ENCODE measurements at regions not wholly inside any gene's neighbourhood (a gene's known extent, or its start where the extent isn't known, plus 50 kb on each side); places are given as distances from the start of the nearest gene placed in this dataset.
A peak's percentile ranks its signal among the peaks of the same experiment; 100 is the strongest.
"Not testable (repeated sequence)": the region's sequence is repeated elsewhere in the genome, so short reads cannot be mapped to it uniquely, and the experiment has no call there.

DNA sequence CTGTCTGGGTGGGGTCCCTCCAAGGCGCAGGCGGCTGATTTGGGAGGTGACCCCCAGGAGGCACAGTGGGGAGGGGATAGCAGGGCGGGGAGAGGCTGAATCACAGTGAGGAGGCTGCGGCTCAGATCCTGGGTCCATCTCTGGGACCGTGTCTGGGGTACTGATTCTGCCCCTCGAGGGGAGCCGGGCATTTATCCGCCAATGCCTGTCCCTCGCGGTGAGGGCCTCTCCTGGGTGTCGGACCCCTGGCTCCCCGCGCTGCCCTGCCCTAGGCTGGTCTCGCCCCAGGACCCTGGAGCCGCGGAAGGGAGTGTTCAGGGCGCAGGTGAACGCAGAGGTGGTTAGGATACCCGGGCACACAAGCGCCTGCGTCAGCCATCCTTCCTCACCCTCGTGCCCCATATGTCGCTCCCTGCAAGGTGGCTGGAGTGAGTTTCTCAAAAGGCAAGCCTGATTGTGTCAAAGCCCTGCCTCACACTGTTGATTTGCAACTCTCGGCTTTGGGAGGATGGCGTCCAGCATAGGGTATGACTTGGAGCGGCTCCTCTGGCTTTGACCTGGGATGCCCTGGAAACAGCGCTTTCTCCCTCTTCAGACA is 530.9 kb downstream of the PTPRU start:
- no peak for DNase-seq

DNA sequence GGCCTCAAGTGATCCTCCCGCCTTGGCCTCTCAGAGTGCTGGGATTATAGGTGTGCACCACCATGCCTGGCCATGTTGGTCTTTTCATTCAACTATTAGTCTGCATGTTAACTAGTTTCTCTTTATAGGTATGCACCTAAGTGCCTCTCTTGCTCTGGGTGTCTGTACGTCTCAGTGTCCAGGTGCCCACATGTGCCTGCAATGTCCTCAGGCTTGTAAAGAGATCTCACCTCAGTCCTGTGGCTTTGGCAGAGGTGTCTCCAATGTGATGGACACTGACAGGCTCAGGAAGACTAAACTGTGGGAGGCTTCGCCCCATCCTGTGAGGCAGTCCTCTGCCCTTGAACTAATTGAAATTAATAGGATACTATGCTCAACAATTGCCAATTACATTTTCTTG is 526.3 kb downstream of the PTPRU start:
- DNase-seq = no peak

DNA sequence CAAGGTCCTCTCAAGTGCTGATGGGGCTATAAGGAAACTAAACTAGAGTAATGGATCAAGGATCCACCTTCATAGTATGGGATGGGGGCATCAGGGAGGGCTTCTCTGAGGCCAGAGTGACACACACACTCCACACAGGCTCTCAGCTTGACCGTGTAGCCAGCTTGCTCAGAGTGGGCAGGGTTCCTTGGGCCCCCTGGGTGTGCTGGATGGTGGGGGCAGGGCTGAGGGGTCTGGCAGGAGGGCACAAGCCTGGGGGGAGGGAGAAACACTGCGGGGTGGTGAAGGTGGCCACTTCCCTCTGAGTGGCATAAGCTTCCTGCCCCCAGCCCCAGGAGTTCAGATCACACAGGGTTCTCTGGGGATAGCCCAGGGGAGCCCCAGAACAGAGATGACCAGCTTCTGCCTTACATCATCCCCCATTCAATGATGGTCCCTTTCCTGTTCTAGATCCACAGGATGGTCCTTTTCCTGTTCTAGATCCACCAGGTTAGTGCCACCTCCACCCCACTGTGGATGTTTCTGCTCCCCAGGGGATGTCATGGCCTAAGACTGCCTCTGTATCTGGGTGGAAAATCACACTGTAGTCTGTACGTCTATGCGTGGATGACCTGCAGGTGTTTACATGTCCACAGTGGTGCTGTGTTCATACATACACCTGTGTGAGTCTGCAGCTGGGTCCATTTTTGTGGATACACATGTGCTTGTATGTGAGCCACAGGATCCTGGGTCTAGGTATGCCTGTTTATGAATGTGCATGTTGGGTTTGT is 525.0 kb downstream of the PTPRU start:
- no peak for DNase-seq

DNA sequence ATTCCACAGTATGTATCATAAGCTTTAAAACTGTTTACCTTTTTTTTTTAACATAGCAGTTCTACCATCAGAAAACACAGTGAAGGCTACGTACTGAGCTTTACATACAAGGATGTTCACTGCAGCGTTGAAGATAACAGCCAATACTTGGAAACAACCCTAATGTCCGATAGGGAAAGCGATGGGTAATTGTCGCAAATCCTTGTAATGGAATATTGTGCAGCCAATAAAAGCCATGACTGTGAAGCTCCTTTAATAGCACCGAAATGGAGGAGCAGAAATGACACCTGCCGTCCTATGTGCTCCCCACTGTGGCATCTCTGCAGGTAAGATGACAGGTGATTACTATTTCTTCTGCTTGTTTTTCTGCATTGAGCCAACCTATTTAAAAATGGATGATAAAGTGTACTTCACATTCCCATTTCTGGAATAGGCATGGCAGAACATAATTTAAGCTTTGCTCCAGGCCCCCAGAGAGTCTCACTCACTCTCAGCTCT is 523.8 kb downstream of the PTPRU start:
- no peak for DNase-seq

DNA sequence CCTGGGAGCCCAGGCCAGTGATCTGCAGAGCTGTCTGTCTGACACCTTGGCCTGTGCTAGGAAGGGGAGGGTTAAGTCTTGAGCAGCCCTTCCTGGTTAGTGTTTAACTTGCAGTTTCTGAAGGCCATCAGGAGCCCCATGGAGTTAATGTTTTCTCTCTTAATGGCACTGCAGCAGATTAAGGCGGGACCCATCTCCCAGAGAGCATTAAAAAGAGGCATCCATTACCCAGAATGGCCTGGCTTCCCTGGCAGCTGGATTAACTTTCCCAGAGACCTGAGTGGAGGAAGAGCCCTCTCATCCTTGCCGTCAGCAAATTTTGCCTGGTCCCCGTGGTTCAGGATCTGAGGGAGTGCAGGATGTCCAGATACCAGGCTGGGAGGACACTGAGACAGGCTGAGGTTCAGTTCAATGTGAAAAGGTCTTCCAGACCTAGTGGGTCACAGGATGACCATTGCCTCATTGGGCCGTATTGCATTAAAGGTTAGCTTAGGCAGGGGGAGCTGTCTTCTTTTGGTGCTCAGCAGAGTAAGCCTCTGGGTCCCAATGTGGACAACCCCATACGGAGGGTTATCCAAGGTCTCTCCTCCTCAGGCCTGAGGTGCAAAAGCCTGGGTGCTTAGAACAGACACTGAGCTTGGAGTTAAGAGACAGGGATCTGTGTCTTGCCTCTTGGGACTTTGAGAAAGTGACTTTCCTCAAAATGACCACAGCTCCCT is 522.6 kb downstream of the PTPRU start:
- no peak for DNase-seq

DNA sequence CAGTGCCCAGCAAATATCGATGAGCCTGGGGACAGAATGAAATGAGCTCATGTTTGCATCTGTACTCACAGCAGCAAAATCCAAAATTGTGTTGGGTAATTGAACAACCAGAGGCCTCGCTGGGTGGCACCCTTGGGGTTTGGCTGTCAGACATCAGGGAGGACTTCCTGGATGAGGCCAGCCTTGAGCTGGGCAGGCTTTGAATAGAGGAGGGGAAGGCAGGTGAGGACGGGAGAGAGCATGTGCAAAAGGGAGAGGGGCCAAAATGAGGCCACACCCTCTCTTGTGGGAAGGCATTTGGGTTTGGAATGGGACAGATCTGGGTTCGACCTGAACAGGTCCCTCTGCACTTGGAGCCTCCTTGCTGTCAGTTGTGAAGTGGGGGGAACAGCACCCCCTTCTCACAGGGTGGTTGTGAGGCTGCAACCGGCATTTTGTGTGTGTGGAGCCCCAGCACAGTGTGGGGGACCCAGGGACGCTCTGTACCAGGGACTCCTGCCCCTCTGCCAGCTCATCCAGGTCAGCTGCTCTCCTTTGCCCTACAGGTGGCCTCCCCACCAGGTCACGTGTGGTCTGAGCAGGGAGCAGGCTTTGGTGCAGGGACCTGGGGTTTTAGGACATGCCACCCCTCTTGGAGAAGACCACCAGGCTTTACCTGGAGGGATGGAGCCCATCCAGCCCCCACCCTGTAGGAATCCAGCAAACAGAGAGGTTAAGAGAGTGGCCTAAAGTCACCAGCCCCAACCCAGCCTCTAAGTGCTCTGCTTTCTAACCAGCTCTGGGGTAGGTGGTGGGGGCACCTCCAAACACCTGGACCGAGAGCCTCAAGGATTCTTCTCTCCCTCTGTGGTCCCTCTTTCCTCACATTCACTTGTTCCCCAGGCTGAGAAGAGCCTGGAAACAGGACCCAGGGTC is 521.8 kb downstream of the PTPRU start:
- no peak for DNase-seq

DNA sequence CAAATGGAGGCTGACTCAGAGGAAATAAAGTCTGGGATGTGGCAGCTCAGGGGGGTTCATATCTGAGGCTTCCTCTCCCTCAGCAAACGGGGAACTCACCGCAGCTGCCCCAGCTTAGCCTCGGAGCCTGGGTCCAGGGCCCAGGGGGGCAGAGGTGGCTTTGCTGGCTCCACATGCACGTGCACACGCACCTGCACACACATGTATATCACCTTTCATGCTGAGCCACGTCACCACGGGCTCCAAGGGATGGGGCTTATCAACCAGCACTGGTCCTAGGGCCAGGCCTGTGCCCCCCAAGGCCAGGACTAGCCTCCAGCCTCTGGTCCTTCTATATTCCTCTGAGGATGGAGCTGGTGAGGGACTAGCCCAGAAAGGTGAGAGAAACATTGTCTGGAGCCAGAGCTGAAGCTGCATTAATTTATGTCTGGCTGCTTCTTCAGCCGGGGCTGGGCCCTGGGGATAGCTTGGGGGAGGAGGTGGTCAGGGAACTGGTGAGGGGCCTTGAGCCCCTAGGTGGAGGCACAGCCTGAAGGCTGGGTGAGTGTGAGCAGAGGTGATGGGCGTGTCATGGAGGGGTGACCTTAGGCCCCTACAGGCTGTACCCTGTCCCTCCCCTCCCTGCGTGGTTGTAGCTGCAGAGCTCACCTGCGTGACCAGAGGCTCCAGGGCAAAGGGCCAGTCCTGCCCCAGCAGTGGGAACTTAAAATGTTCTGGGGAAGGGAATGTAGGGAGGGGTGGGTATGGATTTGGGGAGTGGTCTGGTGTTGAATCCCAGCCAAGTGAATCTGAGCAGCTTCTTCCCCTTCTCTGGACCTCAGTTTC is 520.8 kb downstream of the PTPRU start:
- DNase-seq = no peak

DNA sequence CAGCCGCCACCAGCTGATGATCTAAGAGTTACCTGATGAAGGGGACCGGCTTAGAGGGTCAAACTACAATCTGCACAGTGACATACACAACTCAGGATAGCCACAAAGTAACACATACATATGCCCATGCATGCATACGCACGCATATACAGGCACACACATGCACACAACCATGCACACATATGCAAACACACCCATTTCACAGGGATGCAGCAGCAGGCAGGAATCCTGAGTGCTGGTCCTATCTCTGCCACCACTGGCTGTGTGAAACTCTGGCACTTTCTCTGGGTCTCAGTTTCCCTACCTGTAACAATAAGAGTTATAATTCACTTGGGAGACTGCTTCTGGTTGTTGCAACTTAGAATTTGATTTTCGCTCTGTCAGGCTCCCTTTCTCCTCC is 520.2 kb downstream of the PTPRU start:
- DNase-seq = no peak

DNA sequence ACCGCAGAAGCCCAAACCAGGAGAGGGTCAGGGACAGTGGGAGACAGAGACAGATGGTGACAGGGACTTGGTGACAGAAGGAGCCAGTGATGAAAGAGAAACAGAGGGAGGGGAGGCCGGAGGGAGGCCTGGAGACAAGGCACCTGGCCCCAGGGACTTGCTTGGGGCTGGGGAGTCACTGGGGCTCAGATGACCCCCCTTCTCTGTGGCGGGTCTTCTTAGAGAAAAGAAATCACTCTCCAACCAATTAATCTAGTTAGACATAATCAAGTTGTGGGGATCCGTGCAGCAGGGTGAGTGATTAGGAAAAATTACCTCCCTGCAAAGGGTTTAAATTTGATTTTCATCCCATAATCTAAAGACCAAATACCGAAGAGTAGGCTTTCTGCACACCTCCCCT is 519.8 kb downstream of the PTPRU start:
- no peak for DNase-seq

DNA sequence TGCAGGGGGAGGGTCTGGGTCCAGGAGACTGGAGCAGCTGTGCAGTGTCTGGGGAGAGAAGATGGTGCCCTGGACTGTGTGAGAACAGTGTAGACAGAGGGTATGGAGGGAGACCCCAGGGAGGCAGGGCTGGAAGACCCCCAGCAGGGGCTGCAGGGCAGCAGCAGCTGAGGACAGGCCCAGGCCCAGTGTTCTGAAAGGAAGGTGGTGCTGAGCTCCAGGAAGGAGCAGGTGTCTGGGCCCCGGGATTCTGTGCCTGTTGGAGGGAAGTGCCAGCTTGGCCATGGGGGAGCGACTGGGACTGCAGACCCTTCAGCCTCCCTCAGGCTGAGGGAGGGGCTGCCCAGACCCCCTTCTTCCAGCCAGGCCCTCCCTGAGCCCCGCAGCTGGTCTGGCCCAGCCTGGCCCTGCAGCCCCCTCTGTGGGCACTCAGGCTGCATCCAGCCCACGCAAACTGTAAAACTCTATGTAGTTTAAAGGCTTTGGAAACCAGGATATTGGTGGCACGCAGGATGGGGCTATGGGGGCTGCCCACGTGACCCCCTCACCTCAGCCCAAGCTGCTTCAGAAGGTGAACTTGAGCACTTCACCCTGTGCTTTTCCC is 519.2 kb downstream of the PTPRU start:
- not testable (repeated sequence) for DNase-seq

DNA sequence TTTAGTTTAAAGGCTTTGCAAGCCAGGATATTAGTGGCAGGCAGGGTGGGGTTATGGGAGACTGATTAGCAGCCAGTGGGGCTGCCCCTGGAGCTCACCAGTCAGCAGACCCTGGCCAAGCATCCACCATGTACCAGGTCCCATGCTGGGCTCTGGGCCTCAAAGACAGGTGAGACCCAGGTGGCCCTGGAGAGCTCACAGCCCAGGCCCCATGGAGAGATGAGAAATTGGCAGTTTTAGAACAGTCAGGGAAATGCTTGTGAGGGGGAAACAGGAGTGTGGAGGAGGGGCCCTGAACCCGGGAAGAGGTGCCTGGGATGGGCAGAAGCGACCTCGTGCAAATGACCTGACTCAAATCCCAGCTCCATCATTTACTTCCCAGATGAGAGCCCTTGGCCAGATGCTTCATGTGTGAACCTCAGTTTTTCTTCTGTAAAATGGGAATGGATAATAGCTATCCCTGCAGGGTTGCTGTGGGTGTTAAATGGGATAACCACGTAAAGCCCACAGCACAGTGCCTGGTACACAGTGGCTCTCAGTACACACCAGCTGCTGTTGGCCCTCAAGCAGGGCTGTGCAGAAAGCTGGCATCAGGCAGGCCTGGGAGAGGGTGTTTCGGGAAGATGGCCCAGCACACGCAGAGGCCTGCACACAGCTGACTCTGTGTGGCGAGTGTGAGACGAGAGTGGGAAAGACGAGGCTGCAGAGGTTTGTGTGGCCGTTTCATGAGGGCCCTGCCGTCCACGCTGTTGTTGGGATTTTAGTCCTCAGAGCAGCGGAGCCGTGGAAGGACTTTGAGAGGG is 518.5 kb downstream of the PTPRU start:
- no peak for DNase-seq

DNA sequence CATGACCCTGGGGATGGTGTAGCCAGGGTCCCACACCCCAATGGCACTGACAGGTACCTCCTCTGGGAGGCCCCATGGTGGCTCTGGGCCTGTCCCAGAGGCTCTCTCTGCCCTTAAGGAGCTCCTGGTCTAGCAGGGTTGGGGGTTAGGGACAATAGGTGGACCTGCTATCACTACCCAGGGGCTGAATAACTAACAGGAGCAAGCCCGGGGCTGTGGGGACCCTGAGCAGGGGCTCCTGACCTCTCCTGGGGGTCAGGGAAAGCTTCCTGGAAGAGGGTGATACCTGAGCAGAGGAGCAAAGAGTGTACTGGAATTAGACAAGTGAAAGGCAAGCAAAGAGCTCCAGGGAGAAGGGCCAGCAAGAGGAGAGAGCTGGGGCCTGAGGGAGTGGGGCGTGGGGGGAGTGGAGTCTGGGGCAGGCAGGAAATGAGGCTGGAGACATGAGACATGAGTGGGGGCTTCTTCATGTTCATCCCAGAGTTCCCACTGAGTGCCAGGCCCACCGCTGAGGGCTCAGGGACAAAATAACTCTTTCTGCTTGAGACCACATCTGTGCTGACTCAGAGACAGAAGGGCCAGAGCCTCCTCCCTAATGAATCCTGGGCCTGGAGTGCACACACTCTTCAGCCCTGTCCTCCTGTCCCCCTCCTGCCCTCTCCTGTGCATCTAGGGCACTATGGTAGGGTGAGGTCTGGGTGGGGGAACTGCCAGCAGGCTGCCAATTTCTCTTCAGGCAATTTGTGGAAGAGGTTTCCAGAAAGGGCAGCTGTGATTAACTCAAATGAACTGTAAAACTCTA is 517.6 kb downstream of the PTPRU start:
- peak; percentile 12 for DNase-seq

DNA sequence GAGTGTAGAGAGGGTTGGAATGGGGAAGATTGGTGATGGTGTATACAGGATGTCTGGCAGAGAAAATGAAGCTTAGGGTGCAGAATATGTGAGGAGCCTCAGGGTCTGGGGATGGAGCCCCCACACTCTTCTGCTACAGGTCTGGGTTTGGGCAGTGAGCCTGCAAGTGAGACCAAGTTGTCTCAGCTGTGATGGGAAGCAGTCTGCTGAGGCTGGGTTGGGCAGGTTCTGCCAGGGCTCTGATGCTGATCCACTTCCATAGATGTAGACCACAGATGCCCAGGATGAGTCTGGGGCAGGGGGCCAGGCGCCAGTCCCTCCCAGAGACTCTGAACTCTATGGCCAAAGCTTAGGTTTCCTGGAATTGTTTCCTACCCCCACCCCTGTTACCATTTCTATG is 516.9 kb downstream of the PTPRU start:
- no peak for DNase-seq

DNA sequence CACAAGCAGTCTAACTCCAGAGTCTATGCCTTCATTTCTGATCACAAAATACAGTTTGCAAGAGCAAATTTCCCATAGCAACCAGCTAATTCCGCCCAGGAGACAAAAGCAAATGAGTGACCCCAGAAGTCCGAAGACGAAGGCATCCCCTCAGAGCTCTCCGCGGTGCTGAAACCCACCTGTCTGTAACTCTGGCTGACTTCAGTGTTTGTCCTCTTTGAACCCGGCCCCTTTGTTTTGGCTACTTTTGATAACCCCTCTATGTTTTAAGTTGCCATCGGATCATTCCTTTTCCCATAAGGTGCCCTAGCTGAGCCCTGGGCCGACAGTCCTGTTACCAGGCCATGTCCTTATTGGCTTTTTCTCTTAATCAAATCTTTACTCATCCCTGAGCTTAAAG is 515.8 kb downstream of the PTPRU start:
- no peak for DNase-seq

DNA sequence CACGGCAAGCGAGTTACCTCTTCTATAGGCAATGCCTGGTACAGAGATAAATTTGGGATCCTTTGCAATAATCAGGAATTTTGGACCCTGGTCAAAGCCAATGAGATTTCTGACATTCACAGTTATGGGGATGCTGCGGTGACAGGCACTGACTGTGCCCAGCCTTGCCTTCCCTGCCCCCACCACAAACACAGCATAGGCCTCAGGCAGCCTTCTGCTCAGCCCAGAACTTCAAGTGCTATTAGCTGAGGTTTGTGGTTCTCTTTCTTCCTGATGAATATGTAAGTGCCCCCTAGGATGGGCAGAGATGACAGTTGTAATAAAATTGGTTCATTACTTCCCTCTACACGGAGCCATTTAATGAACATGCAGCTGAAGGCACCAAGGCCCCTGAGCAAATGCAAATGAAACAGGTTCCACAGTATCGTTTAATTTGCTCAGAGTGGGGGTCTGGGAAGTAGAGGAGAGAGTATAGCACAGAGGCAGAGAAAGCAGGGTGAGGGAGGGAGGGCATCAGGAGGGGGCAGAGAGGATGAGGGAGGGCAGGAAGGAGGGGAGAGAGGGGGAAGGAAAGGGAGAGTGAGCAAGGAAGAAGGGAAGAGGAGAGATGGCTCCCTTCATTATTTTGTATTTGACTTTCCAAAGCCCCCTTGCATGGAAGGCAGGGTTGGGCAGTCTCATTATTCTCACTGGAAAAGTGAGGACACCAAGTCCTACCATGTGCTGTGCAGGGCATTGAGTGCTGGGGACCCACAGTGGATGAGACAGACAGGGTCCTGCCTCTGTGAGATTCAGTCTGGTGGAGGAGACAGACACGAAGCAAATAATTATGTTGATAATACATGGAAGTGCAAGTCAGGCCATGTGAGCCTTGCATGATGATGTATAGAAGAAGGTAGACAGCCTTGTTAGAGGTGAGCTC is 513.0 kb downstream of the PTPRU start:
- DNase-seq = no peak

DNA sequence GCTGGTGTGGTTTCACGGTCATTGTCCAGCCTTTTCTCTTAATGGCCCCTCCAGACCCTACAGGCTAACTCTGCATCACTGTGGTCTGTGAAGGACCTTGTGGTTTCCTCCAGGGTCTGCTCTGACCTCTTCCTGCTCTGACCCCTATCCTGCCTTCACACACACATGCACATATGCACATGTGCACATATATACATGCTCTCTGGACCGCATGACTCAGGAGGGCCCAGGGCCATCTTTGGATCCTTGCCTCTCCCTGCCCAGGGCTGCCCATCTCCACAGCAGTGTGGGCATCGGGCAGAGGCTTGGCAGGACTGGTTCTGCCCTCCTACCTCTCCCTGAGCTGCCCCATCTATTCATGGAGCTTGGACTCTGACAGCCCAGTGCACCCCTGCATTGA is 510.9 kb downstream of the PTPRU start:
- no peak for DNase-seq

DNA sequence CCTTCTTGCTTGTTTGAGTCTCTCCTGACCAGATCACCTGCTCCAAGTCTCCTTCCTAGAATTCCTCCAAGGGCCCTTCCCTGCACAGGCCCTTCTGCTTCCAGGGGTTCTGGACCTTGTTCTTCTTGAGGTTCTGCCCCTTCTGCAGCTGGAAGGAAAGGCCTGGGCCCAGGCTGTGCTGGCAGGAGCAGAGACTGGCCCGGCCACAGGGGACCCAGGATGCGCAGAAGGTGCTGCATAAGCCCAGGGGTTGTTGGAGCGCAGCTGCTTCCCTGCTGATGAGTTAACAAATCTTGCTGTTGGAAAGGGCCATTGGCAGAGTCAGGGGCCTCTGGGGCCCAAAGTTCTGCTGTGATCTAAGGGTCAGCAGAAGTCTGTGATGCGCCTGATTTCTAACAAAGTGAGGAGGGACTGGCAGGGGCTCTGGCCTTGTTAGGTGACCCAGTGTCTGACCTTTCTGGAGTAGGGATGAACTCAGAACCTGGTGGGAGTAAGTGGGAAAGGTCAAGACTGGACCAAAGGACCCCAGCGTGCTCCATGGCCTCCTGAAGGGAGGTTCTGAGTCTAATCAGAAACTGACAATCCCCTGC is 509.8 kb downstream of the PTPRU start:
- DNase-seq = no peak

Measured in NCI-H1092 (cell line).